ENCODE measurements at regions not wholly inside any gene's neighbourhood (a gene's known extent, or its start where the extent isn't known, plus 50 kb on each side); places are given as distances from the start of the nearest gene placed in this dataset.
"Not testable (repeated sequence)": the region's sequence is repeated elsewhere in the genome, so short reads cannot be mapped to it uniquely, and the experiment has no call there.

- TF ChIP-seq, protein P1, sequence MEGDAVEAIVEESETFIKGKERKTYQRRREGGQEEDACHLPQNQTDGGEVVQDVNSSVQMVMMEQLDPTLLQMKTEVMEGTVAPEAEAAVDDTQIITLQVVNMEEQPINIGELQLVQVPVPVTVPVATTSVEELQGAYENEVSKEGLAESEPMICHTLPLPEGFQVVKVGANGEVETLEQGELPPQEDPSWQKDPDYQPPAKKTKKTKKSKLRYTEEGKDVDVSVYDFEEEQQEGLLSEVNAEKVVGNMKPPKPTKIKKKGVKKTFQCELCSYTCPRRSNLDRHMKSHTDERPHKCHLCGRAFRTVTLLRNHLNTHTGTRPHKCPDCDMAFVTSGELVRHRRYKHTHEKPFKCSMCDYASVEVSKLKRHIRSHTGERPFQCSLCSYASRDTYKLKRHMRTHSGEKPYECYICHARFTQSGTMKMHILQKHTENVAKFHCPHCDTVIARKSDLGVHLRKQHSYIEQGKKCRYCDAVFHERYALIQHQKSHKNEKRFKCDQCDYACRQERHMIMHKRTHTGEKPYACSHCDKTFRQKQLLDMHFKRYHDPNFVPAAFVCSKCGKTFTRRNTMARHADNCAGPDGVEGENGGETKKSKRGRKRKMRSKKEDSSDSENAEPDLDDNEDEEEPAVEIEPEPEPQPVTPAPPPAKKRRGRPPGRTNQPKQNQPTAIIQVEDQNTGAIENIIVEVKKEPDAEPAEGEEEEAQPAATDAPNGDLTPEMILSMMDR (conservative IDR thresholded peaks at IDR 0.05; ENCODE audit: low read length) = not testable (repeated sequence)
- TF ChIP-seq EZH2phosphoT487 (IDR thresholded peaks at IDR 0.05; ENCODE audit: borderline replicate concordance) = not testable (repeated sequence)
Observed at GRCh38 chr5:1603916-1604315, 80.2 kb upstream of the LPCAT1 start.
